ENCODE measurements at regions not wholly inside any gene's neighbourhood (a gene's known extent, or its start where the extent isn't known, plus 50 kb on each side); places are given as distances from the start of the nearest gene placed in this dataset.
"Not testable (repeated sequence)": the region's sequence is repeated elsewhere in the genome, so short reads cannot be mapped to it uniquely, and the experiment has no call there.

DNA sequence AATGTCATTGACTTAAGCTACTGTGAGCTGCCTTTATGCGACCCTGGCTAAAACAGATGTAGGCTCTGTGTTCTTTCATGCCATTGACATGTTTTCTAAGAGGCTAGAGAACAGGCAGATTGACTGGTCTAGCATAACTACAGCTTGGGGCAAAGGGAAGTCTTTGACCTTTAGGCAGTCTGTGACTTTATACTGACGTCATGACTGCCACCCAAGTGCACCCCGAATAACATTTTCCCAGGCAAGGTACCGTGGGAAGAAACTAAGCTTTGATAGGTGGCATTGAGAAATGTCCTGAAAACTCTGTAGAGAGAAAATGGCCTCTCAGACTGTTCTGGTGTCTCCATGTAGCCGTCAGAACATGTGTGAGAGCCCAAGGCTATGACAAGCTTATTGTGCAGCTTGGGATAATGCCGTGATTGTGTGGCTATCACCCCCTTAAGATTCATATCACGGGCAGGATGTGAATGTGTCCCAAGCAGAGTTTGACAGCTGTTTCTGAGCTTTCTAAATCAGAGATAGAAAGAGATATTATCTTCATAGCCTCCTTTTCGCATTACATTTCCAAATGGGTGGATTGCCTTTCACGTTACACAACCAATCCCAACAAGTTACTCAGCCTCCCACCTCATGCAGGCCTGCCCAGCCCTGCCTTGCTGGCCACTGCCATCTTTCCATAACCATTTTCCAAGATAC, 672.2 kb upstream of the ACVR2A start:
- FAIRE-seq, result no peak

- FAIRE-seq, result no peak
These were observed 672.9 kb upstream of the ACVR2A start for GRCh38 chr2:147171941-147172340.

DNA sequence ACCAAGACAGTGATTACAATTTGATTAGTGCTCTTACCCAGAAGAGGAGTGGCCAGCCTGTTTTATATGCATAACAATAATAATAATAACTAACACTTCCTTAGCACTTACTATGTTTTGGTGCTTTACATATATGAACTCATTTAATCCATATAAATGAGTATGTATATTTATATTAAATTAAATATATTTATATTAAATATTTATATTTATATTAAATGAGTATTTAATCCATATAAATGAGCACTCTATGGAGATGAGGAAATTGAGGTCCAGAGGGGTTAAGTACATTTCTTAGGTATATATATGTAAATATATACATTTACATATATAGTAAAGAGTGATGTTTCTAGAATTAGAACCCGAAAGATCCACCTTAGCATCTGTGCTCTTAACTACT, 673.9 kb upstream of the ACVR2A start:
- FAIRE-seq, result no peak

- no peak for FAIRE-seq
These were observed 679.0 kb upstream of the ACVR2A start for GRCh38 chr2:147165697-147166382.

- FAIRE-seq, result no peak
These were observed 680.3 kb upstream of the ACVR2A start for GRCh38 chr2:147164563-147164962.

DNA sequence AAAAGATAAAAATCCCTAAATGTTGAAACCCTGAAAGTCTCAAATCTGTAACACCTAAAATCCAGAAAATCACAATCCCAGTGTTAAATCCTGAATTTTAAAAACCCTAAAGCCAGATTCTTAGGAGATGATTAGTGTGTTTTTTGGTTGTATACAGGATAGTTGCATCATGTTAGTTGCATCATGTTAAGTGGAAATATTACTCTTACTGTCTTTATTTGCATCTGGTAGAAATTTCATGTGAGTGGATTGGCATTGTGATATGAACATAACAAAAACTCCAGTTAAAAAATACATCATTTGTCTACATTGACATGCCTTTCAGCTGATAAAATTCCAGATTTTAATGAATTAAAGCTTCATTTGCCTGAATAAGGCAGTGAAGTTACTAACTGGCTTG, 683.1 kb upstream of the ACVR2A start:
- no peak for FAIRE-seq

DNA sequence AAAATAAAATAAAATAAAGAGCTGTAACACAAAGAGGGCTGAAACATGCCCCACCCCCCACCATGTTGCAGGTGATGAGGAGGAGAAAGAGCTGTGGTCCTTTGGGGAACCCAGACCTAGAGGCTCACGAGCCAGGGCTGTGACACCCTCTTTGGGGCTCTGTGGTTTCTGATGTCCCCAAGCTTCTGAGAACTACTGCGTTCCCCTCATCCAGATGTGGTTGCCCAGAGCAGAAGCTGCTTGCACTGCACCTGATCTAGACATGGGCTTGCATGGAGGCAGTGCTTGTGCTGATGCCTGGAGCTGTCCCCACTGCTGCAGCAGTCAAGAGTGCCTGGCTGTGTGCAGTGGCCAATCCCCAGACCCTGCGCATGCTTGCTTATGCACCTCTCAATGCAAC, 687.9 kb upstream of the ACVR2A start:
- no peak for FAIRE-seq

- FAIRE-seq, result no peak
These were observed 694.6 kb upstream of the ACVR2A start for GRCh38 chr2:147150241-147150635.

DNA sequence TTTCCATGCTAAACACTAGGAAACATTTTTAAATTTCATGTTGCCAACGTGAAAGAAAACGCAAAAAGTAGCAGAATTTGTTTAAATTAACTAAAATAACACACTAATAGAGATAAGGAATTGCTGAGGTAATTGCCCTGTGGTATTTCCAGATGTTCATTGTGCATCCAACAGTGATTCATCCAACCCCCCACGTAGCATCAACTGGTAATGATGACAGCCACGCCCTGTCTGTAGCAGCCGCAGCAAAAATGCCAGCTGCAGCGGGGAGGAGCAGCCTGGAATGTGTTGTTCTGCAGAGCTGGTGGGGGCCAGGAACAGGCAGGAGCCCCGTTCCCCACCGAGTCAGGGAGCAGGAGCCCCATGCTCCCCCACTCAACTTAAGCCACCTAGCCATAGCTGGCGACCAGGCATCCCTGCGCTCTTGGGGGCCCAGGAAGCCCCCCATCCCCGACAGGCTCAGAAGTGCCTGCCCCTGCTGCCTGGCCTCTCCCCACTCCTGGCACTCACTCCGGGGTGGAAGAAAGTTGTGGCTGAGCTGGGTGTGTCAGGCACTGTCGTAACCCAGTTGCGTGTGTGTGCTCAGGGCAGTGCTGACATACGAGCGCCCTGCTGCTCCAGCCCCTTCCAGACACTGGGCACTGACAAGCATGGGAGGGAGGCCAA, 695.1 kb upstream of the ACVR2A start:
- FAIRE-seq, result no peak

- FAIRE-seq, result no peak
These were observed 697.0 kb upstream of the ACVR2A start for GRCh38 chr2:147147802-147148201.

DNA sequence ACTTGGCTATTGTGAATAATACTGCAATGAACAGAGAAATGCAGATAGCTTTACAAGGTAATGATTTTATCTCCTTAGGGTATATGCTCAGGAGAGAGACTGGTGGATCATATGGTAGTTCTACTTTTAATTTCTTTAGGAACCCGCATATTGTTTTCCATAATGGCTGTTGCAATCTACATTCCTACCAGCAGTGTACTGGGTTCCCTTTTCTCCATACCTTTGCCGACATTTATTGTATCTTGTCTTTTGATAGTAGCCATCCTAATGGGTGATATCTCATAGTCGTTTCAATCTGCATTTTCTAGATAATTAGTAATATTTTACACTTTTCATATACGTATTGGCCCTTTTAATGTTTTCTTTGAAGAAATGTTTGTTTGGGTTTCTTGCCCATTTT, 702.9 kb upstream of the ACVR2A start:
- no peak for FAIRE-seq

- FAIRE-seq, result not testable (repeated sequence)
These were observed 705.1 kb upstream of the ACVR2A start for GRCh38 chr2:147139732-147140131.

DNA sequence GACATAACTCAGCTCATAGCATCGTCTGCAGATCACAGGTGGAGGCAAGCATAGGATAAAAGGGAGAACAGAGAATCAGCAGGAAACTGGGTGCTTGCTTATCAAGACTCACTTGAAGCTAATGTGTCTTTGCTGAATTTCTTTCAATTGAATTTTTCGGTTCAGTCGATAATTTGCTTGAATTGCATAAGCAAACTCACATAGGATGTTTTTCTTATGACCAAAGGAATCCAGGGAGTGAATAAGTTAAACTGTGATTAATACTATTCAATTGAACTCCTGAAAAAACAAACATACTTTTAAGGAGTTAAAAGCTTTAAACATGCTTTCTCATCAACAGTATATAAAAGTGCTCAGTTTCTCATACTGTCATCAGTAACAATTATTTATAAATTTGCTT, 707.1 kb upstream of the ACVR2A start:
- no peak for FAIRE-seq

- FAIRE-seq, result no peak
These were observed 709.5 kb upstream of the ACVR2A start for GRCh38 chr2:147135376-147135775.

DNA sequence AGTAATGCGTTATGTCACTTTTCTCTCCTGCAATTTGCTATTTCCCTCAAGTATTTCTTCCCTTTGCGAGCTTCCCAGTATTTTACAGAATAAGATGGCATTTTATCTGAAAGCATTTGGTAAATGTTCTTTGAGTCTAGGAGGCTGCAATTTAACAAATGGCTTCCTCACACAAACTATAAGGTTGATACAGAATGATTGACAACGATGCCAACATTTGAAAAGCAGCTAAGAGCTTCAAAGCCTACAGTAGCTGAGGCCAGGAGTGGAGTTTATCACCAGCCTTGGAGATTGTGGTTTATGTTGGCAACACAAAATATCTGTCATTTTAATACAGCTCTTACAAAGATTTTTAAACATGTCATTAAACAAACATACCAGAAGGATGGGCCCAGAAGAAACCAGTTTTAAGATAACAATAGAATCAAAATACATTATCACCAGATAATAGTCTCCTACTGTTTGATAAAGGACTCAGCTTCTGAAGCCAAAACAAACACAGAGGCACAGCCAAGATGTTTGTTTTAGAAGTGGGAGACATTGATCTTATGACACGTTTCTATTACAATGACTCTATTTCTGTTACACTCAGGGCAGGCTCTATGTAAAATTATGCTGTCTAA, 711.4 kb upstream of the ACVR2A start:
- FAIRE-seq, result no peak

GRCh38 chr2:147125145-147125544, 719.7 kb upstream of the ACVR2A start:
- FAIRE-seq, result no peak

GRCh38 chr2:147122944-147123343, 721.9 kb upstream of the ACVR2A start:
- FAIRE-seq, result no peak

DNA sequence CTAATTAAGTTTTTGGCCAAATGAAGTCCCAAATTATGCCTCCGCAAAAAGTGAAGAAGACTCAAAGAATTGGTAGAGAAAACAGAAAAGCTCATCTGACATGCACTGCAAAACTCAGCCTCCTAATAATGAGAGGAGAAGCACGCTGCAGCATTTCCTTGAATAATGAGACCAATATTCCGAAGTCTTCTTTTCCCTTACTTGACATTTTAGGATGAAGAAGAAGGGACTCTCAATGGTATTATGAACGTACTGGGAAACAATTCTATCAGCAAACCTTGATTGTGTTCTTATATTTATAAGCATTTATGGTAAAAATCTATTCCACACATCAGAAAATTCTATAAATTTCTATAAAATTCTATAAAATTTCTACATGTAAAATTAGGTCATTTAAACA, 733.9 kb upstream of the ACVR2A start:
- FAIRE-seq, result no peak

DNA sequence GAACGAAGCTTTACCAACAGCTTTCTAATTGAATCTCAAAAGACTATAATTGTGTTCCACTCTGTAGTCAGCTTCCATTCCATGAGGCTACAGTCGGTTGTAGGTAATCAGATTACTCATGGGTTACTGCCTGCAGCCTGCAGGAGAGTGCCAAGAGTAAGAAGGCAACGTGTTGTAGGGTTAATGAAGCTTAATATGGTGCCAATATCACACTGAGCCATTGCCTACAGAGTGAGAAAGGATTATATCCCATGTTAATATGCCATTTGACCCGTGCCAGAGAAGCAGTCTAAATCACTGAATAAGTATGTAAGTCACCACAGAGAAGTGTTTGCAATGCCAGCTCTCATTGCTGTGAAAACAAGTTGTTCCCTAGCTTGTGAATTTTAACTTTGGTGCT, 734.5 kb upstream of the ACVR2A start:
- FAIRE-seq, result no peak

- no peak for FAIRE-seq
These were observed 735.5 kb upstream of the ACVR2A start for GRCh38 chr2:147109291-147109690.

DNA sequence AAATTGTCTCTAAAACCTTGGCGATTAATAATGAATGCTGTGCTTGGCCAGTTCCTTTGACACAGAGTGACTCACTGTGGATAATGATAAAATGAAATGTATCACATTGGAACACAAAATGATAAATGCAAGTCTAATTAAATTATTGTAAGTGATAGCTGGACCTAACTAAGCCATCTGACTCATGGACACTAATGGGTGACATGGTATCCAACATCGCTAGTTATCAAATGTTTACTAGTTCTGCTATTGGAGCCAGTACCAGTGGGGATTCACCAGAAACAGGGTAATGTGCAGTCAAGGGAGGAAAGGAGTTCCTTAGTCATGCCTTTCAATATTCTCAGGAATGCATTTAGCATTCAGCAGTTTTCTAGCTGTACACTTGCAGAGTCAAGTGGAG, 736.3 kb upstream of the ACVR2A start:
- FAIRE-seq, result no peak

DNA sequence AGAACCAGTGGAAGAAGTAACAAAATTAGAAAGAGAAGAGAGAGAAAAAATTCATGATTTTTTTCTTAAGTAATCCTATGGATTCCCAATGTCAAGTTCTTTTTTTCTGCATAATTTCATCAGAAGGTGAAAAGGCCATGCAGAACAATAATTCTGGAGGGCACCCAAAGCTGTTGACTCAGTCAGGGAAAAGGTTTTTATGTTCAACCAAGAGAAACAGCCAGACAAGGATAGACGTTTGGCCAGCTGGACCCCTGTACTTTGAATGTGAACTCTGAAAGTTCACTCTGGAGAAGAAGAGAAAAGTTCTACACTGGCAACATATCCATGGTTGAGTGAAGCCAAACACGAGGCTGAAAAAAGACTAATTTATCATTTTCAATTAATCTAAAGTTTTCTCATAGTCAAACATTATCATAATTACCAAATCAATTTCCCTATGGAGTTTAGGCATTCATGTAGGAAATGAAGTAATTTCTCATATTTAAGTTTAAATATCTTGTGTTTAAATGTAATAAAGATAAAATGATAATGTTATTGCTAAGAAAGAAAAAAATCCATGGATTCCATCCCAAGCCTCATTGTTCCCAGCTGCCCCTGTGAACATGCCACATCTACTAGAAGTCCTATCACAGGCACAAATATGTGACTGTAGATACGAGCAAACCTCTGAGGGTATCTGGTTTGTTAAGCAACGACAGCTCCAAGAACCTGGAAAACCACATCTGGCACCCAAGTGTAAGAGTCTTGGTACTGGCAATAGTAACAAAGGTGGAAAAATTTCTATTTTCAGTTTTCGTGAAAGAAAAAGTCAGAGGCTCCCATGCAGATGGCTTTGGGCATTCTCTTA, 742.7 kb upstream of the ACVR2A start:
- FAIRE-seq, result no peak

Measured in islet of Langerhans (tissue), 1 donor.